Vagina (tissue), 2 donors: ENCODE measurements at regions not wholly inside any gene's neighbourhood (a gene's known extent, or its start where the extent isn't known, plus 50 kb on each side); places are given as distances from the start of the nearest gene placed in this dataset.

Source experiments
- DNase-seq, 2 donors: peaks; one replicate each; pipeline ENCODE4 v3.0.0-alpha.2; 2017; ENCODE audit errors: extremely low spot score in 2 of 2
- H3K27ac ChIP-seq: fragments of 200-600 bp; sonication (generic); one replicate; pipeline ENCODE4 v1.5.1; 2019
- H3K27me3 ChIP-seq: fragments of 200-600 bp; sonication (generic); one replicate; pipeline ENCODE4 v1.5.1; 2019
- H3K36me3 ChIP-seq, 2 donors: fragments of 200-600 bp; sonication (generic); one replicate each; pipeline ENCODE4 v1.5.1; 2017 to 2019
- H3K4me1 ChIP-seq: fragments of 200-600 bp; sonication (generic); one replicate; pipeline ENCODE4 v1.5.1; 2019
- H3K4me3 ChIP-seq, 2 donors: fragments of 200-600 bp; sonication (generic); 1 replicate in 1 of 2; 2 replicates in 1 of 2; pipeline ENCODE4 v1.5.1; 2016 to 2019
- H3K9me3 ChIP-seq: fragments of 200-600 bp; sonication (generic); one replicate; pipeline ENCODE4 v1.5.1; 2019
- CTCF ChIP-seq, 3 experiments: fragments of 450-650 bp in 2 of 3; fragments of 200-600 bp in 1 of 3; sonication (generic) in 1 of 3; IDR thresholded peaks; one replicate each; pipeline ENCODE4 v1.5.1; 2017 to 2019; ENCODE audit warnings: antibody characterized with exemption in 3 of 3, mild to moderate bottlenecking in 2 of 3, moderate library complexity in 2 of 3
- POLR2A ChIP-seq, 2 donors: fragments of 450-650 bp; IDR thresholded peaks; one replicate each; pipeline ENCODE4 v1.6.1; 2017; ENCODE audit warnings: antibody characterized with exemption in 2 of 2, mild to moderate bottlenecking in 2 of 2, moderate library complexity in 2 of 2
- POLR2AphosphoS5 ChIP-seq, 2 donors: sonication (generic); formaldehyde crosslinking; IDR thresholded peaks; one replicate each; pipeline ENCODE4 v1.9.0; 2017; ENCODE audit warnings: antibody characterized with exemption in 2 of 2, mild to moderate bottlenecking in 2 of 2, low read depth in 1 of 2; ENCODE audit not compliant: insufficient read depth in 1 of 2
- intact Hi-C: fragments of 100-400 bp; cut with DNase I; formaldehyde crosslinking; loops from one replicate; pipeline ENCODE4 v1.15.1; 2023

DNA sequence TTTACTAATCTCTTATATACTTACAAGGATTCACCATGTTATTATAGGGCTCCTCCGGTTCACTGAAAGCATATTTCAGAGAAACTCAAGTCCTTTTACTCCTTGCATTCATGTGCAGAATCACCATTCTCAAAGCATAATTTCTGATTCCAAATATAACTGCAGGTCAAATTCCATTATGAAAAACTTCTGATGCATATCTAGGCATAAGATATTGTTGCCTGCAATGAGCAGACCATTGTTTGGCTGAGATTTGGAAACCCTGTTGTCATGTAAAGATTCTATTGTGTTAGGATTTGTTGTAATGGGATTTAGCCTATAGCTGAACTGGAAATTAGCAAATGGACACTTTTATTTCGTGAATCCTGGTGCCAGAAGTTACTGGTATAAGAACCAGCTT is 69.5 kb upstream of the PRICKLE2 start:
- no peak for TF ChIP-seq CTCF (IDR thresholded peaks at IDR 0.05)
- no peak for TF ChIP-seq POLR2A (IDR thresholded peaks at IDR 0.05)
- no peak for TF ChIP-seq POLR2AphosphoS5 (IDR thresholded peaks at IDR 0.05; ENCODE audit: insufficient read depth in 1 of 2, low read depth in 1 of 2)
- intact Hi-C loops = loop anchor here (5.0 kb wide), 1 partner anchor 1898 kb away; no protein-coding TSS in a partner anchor

DNA sequence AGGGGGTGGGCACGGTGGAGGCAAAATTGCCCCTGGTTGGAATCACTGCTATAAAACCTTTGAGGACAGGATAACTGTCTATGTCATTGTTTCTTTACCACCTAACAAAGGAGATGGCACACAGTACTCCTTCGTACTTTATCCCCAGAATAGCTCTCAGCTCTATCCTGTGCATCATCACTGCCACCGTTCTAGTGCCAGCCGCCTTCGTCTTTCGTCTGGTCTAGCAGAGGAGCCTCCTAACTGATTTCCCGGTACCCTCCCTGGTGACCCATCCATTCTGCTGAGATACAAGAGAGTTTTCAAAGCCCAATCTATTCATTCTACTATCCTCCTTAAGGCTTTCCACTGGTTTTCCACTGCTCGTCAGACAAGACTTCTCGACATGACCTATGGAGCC is 67.9 kb upstream of the PRICKLE2 start:
- no peak for DNase-seq
- TF ChIP-seq POLR2A (IDR thresholded peaks at IDR 0.05) (no peak), CTCF (IDR thresholded peaks at IDR 0.05) (no peak), POLR2AphosphoS5 (IDR thresholded peaks at IDR 0.05; ENCODE audit: insufficient read depth in 1 of 2, low read depth in 1 of 2) (no peak)
- H3K9me3 ChIP-seq = no peaks in the 10 kb centered on the region
- no peaks in the 10 kb centered on the region for H3K27me3 ChIP-seq
- no peak overlapping the region for H3K4me3 ChIP-seq
- no peaks in the 10 kb centered on the region for H3K36me3 ChIP-seq
- H3K27ac ChIP-seq = peak overlapping the region; percentile 70
- intact Hi-C loops = no loop called here
- peaks cover 33% of the 10 kb centered on the region for H3K4me1 ChIP-seq

More for the DNA sequence above, 69.5 kb upstream of the PRICKLE2 start:
- Histone ChIP-seq H3K36me3 (no peaks in the 10 kb centered on the region), H3K27me3 (no peaks in the 10 kb centered on the region), H3K9me3 (no peaks in the 10 kb centered on the region), H3K4me1 (peaks cover 33% of the 10 kb centered on the region), H3K27ac (peak overlapping the region; percentile 45), H3K4me3 (no peak overlapping the region)
- no peak for DNase-seq

- H3K27me3 ChIP-seq = no peaks in the 10 kb centered on the region
- intact Hi-C loops = no loop called here
- H3K9me3 ChIP-seq = no peaks in the 10 kb centered on the region
- no peaks in the 10 kb centered on the region for H3K36me3 ChIP-seq
- no peak for DNase-seq
- H3K4me1 ChIP-seq = peaks cover 33% of the 10 kb centered on the region
- peak; percentile 33 to 51 for TF ChIP-seq POLR2AphosphoS5 (IDR thresholded peaks at IDR 0.05; ENCODE audit: insufficient read depth in 1 of 2, low read depth in 1 of 2)
- no peak for TF ChIP-seq POLR2A (IDR thresholded peaks at IDR 0.05)
- TF ChIP-seq CTCF (IDR thresholded peaks at IDR 0.05) = no peak
- H3K4me3 ChIP-seq = no peak overlapping the region
- peak overlapping the region; percentile 70 for H3K27ac ChIP-seq
Measured at GRCh38 chr3:64291956-64292355, 66.7 kb upstream of the PRICKLE2 start.

- intact Hi-C loops = no loop called here
- DNase-seq = peak in 1 of 2 donors; percentile 92
Measured at GRCh38 chr3:64291345-64291744, 66.1 kb upstream of the PRICKLE2 start.

More at GRCh38 chr3:64291345-64291744, 66.1 kb upstream of the PRICKLE2 start:
- Histone ChIP-seq H3K9me3 (no peaks in the 10 kb centered on the region), H3K4me1 (peaks cover 33% of the 10 kb centered on the region), H3K27ac (peak overlapping the region; percentile 70), H3K36me3 (no peaks in the 10 kb centered on the region), H3K4me3 (no peak overlapping the region), H3K27me3 (no peaks in the 10 kb centered on the region)
- TF ChIP-seq POLR2A (IDR thresholded peaks at IDR 0.05) (no peak), POLR2AphosphoS5 (IDR thresholded peaks at IDR 0.05; ENCODE audit: insufficient read depth in 1 of 2, low read depth in 1 of 2) (no peak), CTCF (IDR thresholded peaks at IDR 0.05) (no peak)
